HepG2 (cell line): ENCODE measurements at regions not wholly inside any gene's neighbourhood (a gene's known extent, or its start where the extent isn't known, plus 50 kb on each side); places are given as distances from the start of the nearest gene placed in this dataset.

Experiments
- ATAC-seq: fragments of 200-7000 bp; cut with Tn5 transposase; 3 replicates; pipeline ENCODE4 v1.9.1; 2020; ENCODE audit warnings: mild to moderate bottlenecking, moderate library complexity
- BruUV-seq: library from RNA; stranded (reverse); fragments of 400-500 nt; replicated peaks from 2 replicates; lab custom pipeline; 2021; lab: Mats Ljungman, UMichigan
- CTCF ChIA-PET: fragments of 300-600 bp; formaldehyde crosslinking; extraction: SDS; loops from one replicate; lab custom pipeline; 2021; ENCODE audit warnings: low total read pairs, inconsistent platforms, low intra/inter-chr PET ratio; lab: Yijun Ruan, JAX
- POLR2A ChIA-PET: fragments of 350-600 bp; sonication (Branson Sonifier 250); formaldehyde crosslinking; loops from one replicate; lab custom pipeline; 2020; ENCODE audit warnings: antibody characterized with exemption, inconsistent platforms; lab: Yijun Ruan, JAX
- DNase-seq: peaks from one replicate; pipeline ENCODE4 v3.0.0-alpha.2; 2015; ENCODE audit warnings: low spot score
- FAIRE-seq: peaks from 3 replicates; lab custom pipeline; 2011; peaks lifted over from hg19 to GRCh38; lab: Jason Lieb, UNC
- H2AFZ ChIP-seq: one replicate; pipeline ENCODE4 v1.6.1; 2011; ENCODE audit warnings: low read length, inconsistent platforms
- H3K27ac ChIP-seq: fragments of 300-600 bp; 3 replicates; pipeline ENCODE4 v1.8.0; 2011; ENCODE audit warnings: mixed run types, mild to moderate bottlenecking, mixed read lengths, low read length, inconsistent platforms; ENCODE audit not compliant: insufficient read depth; ENCODE audit errors: extremely low read length
- H3K27me3 ChIP-seq, 2 experiments: fragments of 200-600 bp in 1 of 2; 2 replicates in 1 of 2; 3 replicates in 1 of 2; pipeline versions ENCODE4 v1.6.0 to v1.8.0; 2011; ENCODE audit warnings: low read length in 2 of 2, mild to moderate bottlenecking in 2 of 2, moderate library complexity in 2 of 2, inconsistent platforms in 1 of 2; ENCODE audit not compliant: insufficient read depth in 2 of 2, control insufficient read depth in 1 of 2
- H3K36me3 ChIP-seq, 2 experiments: fragments of 200-600 bp in 1 of 2; replicated peaks in 1 of 2; 2 replicates in 1 of 2; 3 replicates in 1 of 2; pipeline versions ENCODE4 v1.5.1 to v1.8.0; 2011; ENCODE audit warnings: low read length in 2 of 2, inconsistent platforms in 1 of 2; ENCODE audit not compliant: insufficient read depth in 2 of 2, control insufficient read depth in 1 of 2
- H3K4me1 ChIP-seq: 2 replicates; pipeline ENCODE4 v1.5.1; 2012; ENCODE audit warnings: low read length, inconsistent platforms; ENCODE audit not compliant: insufficient read depth
- H3K4me2 ChIP-seq: 2 replicates; pipeline ENCODE4 v1.6.0; 2011; ENCODE audit warnings: low read depth, low read length, inconsistent platforms
- H3K4me3 ChIP-seq, 3 experiments: fragments of 200-600 bp in 1 of 3; sonication (generic), shearing (Covaris generic) in 1 of 3; replicated peaks in 1 of 3; 2 replicates each; pipeline ENCODE4 v1.5.1; 2011 to 2016; ENCODE audit warnings: low read length in 3 of 3, inconsistent platforms in 2 of 3, low read depth in 2 of 3, mild to moderate bottlenecking in 2 of 3, control low read depth in 1 of 3, mixed read lengths in 1 of 3; ENCODE audit not compliant: insufficient read depth in 1 of 3
- H3K79me2 ChIP-seq: one replicate; pipeline ENCODE4 v1.6.1; 2011; ENCODE audit warnings: low read length, inconsistent platforms; ENCODE audit not compliant: insufficient read depth
- H3K9ac ChIP-seq: 2 replicates; pipeline ENCODE4 v1.6.0; 2011; ENCODE audit warnings: mild to moderate bottlenecking, low read depth, low read length, inconsistent platforms; ENCODE audit not compliant: insufficient read depth
- H3K9me3 ChIP-seq: 2 replicates; pipeline ENCODE4 v1.5.1; 2012; ENCODE audit warnings: mild to moderate bottlenecking, low read length
- H4K20me1 ChIP-seq: 2 replicates; pipeline ENCODE4 v1.6.0; 2011; ENCODE audit warnings: inconsistent platforms, mild to moderate bottlenecking, low read length, moderate library complexity; ENCODE audit not compliant: insufficient read depth
- ATF7-NPFF ChIP-seq: sonication (generic); formaldehyde crosslinking; IDR thresholded peaks from 2 replicates; pipeline ENCODE4 v1.8.1; 2023; ENCODE audit warnings: mild to moderate bottlenecking, low read depth, missing genetic modification reagents, moderate library complexity
- HMG20A ChIP-seq: IDR thresholded peaks from 2 replicates; pipeline ENCODE4 v1.6.1; 2016; ENCODE audit warnings: borderline replicate concordance
- HNRNPL ChIP-seq: fragments of 200-400 bp; formaldehyde crosslinking; IDR thresholded peaks from 2 replicates; pipeline ENCODE4 v1.6.1; 2017; ENCODE audit warnings: mild to moderate bottlenecking, low read depth, low read length
- MBD4 ChIP-seq: IDR thresholded peaks from 2 replicates; pipeline ENCODE4 v1.6.1; 2012; ENCODE audit warnings: low read length, inconsistent platforms, borderline replicate concordance
- NFYC ChIP-seq: IDR thresholded peaks from 2 replicates; pipeline ENCODE4 v1.6.1; 2016; ENCODE audit warnings: missing genetic modification reagents, missing compliant biosample characterization
- SUZ12 ChIP-seq: fragments of 150-350 bp; IDR thresholded peaks from 2 replicates; pipeline ENCODE4 v1.6.1; 2014; ENCODE audit warnings: low read depth, low read length
- ZBTB14 ChIP-seq: sonication (generic); formaldehyde crosslinking; IDR thresholded peaks from 2 replicates; pipeline ENCODE4 v1.4.0; 2020; ENCODE audit warnings: missing genetic modification reagents
- ZBTB46 ChIP-seq: sonication (generic); formaldehyde crosslinking; IDR thresholded peaks from 2 replicates; pipeline ENCODE4 v1.4.0; 2020; ENCODE audit warnings: mild to moderate bottlenecking, missing genetic modification reagents, borderline replicate concordance
- ZNF496 ChIP-seq: sonication (generic); formaldehyde crosslinking; IDR thresholded peaks from 2 replicates; pipeline ENCODE4 v1.8.1; 2023; ENCODE audit warnings: mild to moderate bottlenecking, moderate library complexity, missing genetic modification reagents; ENCODE audit not compliant: insufficient replicate concordance
- ZNF558 ChIP-seq: sonication (generic); formaldehyde crosslinking; IDR thresholded peaks from 2 replicates; pipeline ENCODE4 v1.9.0; 2022; ENCODE audit warnings: mild to moderate bottlenecking, missing genetic modification reagents, borderline replicate concordance
- ZNF576 ChIP-seq: sonication (generic); formaldehyde crosslinking; IDR thresholded peaks from 2 replicates; pipeline ENCODE4 v1.4.0; 2020; ENCODE audit warnings: mild to moderate bottlenecking, missing genetic modification reagents
- ZNF660 ChIP-seq: sonication (generic); formaldehyde crosslinking; IDR thresholded peaks from 2 replicates; pipeline ENCODE4 v1.5.1; 2020; ENCODE audit warnings: mild to moderate bottlenecking, low read depth, missing genetic modification reagents, borderline replicate concordance
- ZNF772 ChIP-seq: sonication (generic); formaldehyde crosslinking; IDR thresholded peaks from 2 replicates; pipeline ENCODE4 v1.5.0; 2020; ENCODE audit warnings: mild to moderate bottlenecking, missing genetic modification reagents
- WGBS: methylation state at CpG from one replicate; pipeline ENCODE4 v1.1.6; 2017; ENCODE audit warnings: low lambda C conversion rate; 5-methylcytosine and 5-hydroxymethylcytosine counted together
- in situ Hi-C: cut with HindIII; loops from 2 replicates; pipeline ENCODE4 v1.10.0; 2017; ENCODE audit warnings: low pct_unique_long_range_greater_than_20kb; ENCODE audit not compliant: extremely low pct_ligation_motif_present
- intact Hi-C: fragments of 100-400 bp; cut with micrococcal nuclease; formaldehyde crosslinking; loops from one replicate; pipeline ENCODE4 v1.10.0; 2022; ENCODE audit not compliant: unreplicated experiment
- TF ChIP-seq, protein P1 (sequence below): sonication (generic); formaldehyde crosslinking; IDR thresholded peaks from 2 replicates; pipeline ENCODE4 v1.4.0; 2020; ENCODE audit warnings: missing genetic modification reagents

DNA sequence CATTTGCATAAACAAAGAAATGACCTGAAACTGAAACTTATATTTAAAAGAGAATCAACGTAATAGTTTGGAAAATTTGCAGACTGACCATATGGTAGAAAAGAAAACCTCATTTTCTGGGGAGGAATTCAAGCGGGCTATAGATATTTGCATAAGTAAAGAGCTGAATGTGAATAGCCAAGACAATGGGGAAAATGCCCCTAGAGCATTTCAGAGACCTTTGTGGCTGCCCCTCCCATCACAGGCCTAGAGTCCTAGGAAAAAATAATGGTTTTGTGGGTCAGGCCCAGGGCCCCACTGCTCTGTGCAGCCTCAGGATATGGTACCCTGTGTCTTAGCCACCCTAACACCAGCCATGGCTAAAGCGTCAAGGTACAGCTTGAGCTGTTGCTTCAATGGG lies 480.6 kb upstream of the MBL2 start:
- Histone ChIP-seq H3K4me3 (no peak overlapping the region), H3K79me2 (no peaks in the 10 kb centered on the region)
- no peak for TF ChIP-seq ZBTB46 (CRISPR knock-in tag)
- TF ChIP-seq ZBTB14 (CRISPR knock-in tag) = no peak
- no peak for TF ChIP-seq SUZ12
- TF ChIP-seq ZNF576 (CRISPR knock-in tag) = no peak
- no peak for TF ChIP-seq ZNF558 (CRISPR knock-in tag)
- TF ChIP-seq NFYC (CRISPR knock-in tag) = no peak
- TF ChIP-seq, protein P1, sequence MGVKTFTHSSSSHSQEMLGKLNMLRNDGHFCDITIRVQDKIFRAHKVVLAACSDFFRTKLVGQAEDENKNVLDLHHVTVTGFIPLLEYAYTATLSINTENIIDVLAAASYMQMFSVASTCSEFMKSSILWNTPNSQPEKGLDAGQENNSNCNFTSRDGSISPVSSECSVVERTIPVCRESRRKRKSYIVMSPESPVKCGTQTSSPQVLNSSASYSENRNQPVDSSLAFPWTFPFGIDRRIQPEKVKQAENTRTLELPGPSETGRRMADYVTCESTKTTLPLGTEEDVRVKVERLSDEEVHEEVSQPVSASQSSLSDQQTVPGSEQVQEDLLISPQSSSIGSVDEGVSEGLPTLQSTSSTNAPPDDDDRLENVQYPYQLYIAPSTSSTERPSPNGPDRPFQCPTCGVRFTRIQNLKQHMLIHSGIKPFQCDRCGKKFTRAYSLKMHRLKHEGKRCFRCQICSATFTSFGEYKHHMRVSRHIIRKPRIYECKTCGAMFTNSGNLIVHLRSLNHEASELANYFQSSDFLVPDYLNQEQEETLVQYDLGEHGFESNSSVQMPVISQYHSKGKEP (CRISPR knock-in tag) = no peak
- TF ChIP-seq ZNF496 (CRISPR knock-in tag) = no peak
- TF ChIP-seq HNRNPL = no peak
- no peak for TF ChIP-seq ZNF660
- TF ChIP-seq MBD4 = no peak
- TF ChIP-seq ATF7-NPFF (CRISPR knock-in tag) = no peak
- no peak for TF ChIP-seq HMG20A
- no peak for TF ChIP-seq ZNF772 (CRISPR knock-in tag)
- TF ChIP-seq, all 625 proteins: peak for 0
- intact Hi-C loops = no loop called here
- Histone ChIP-seq H3K27ac (no peak overlapping the region), H3K4me1 (no peaks in the 10 kb centered on the region), H3K9me3 (no peaks in the 10 kb centered on the region; the same call in 1 of the 2 replicates), H3K4me2 (no peak overlapping the region), H3K27me3 (no peaks in the 10 kb centered on the region), H3K9ac (no peak overlapping the region), H3K36me3 (no peaks in the 10 kb centered on the region), H4K20me1 (no peaks in the 10 kb centered on the region), H2AFZ (no peak overlapping the region)
- WGBS = 14% methylated on average over 2 of the region's 3 CpGs
- no peak for ATAC-seq
- BruUV-seq = no TSS peak
- ChIA-PET POLR2A (no interaction called here), CTCF (no interaction called here)
- in situ Hi-C loops = no loop called here
- FAIRE-seq = no peak
- no peak for DNase-seq
